ENCODE measurements at regions not wholly inside any gene's neighbourhood (a gene's known extent, or its start where the extent isn't known, plus 50 kb on each side); places are given as distances from the start of the nearest gene placed in this dataset.
"Not testable (repeated sequence)": the region's sequence is repeated elsewhere in the genome, so short reads cannot be mapped to it uniquely, and the experiment has no call there.

GRCh38 chr5:99156688-99157087 is 227.9 kb upstream of the CHD1 start:
- no peak for TF ChIP-seq CTCF (IDR thresholded peaks at IDR 0.05; ENCODE audit: unreplicated experiment)
- BruUV-seq (replicated peaks): no TSS peak
- H3K4me3 Mint-ChIP-seq (ENCODE audit: low read depth, unreplicated experiment): no peak overlapping the region
- no peaks in the 10 kb centered on the region for H3K9me3 Mint-ChIP-seq (ENCODE audit: low read depth, unreplicated experiment)
- H3K4me1 Mint-ChIP-seq (ENCODE audit: low read depth, unreplicated experiment): peaks cover 15% of the 10 kb centered on the region
- DNase-seq: no peak
- H3K27me3 Mint-ChIP-seq (ENCODE audit: unreplicated experiment): no peaks in the 10 kb centered on the region
- no peak overlapping the region for H3K27ac Mint-ChIP-seq (ENCODE audit: unreplicated experiment)
- H3K36me3 Mint-ChIP-seq (ENCODE audit: insufficient read depth, unreplicated experiment): no peaks in the 10 kb centered on the region
- CTCF ChIA-PET: no interaction called here
- intact Hi-C loops (cut with micrococcal nuclease; ENCODE audit: unreplicated experiment): no loop called here

GRCh38 chr5:99143283-99143795 is 214.5 kb upstream of the CHD1 start:
- H3K4me3 Mint-ChIP-seq (ENCODE audit: low read depth, unreplicated experiment); H3K27me3 Mint-ChIP-seq (ENCODE audit: unreplicated experiment); H3K9me3 Mint-ChIP-seq (ENCODE audit: low read depth, unreplicated experiment); BruUV-seq (replicated peaks); intact Hi-C loops (cut with micrococcal nuclease; ENCODE audit: unreplicated experiment); CTCF ChIA-PET; H3K36me3 Mint-ChIP-seq (ENCODE audit: insufficient read depth, unreplicated experiment); DNase-seq; H3K27ac Mint-ChIP-seq (ENCODE audit: unreplicated experiment); H3K4me1 Mint-ChIP-seq (ENCODE audit: low read depth, unreplicated experiment): not testable (repeated sequence)

- CTCF ChIA-PET: no interaction called here
- no peak for TF ChIP-seq CTCF (IDR thresholded peaks at IDR 0.05; ENCODE audit: unreplicated experiment)
- DNase-seq: no peak
- H3K4me3 Mint-ChIP-seq (ENCODE audit: low read depth, unreplicated experiment): no peak overlapping the region
- H3K27me3 Mint-ChIP-seq (ENCODE audit: unreplicated experiment): no peaks in the 10 kb centered on the region
- no peaks in the 10 kb centered on the region for H3K36me3 Mint-ChIP-seq (ENCODE audit: insufficient read depth, unreplicated experiment)
- BruUV-seq (replicated peaks): no TSS peak
- peaks cover 9% of the 10 kb centered on the region for H3K4me1 Mint-ChIP-seq (ENCODE audit: low read depth, unreplicated experiment)
- H3K9me3 Mint-ChIP-seq (ENCODE audit: low read depth, unreplicated experiment): no peaks in the 10 kb centered on the region
- intact Hi-C loops (cut with micrococcal nuclease; ENCODE audit: unreplicated experiment): no loop called here
- no peak overlapping the region for H3K27ac Mint-ChIP-seq (ENCODE audit: unreplicated experiment)
Measured at GRCh38 chr5:99141534-99142128, 212.8 kb upstream of the CHD1 start.

GRCh38 chr5:99138911-99139310 is 210.1 kb upstream of the CHD1 start:
- Mint-ChIP-seq H3K36me3 (ENCODE audit: insufficient read depth, unreplicated experiment) (no peaks in the 10 kb centered on the region), H3K27me3 (ENCODE audit: unreplicated experiment) (no peaks in the 10 kb centered on the region), H3K9me3 (ENCODE audit: low read depth, unreplicated experiment) (no peaks in the 10 kb centered on the region), H3K4me3 (ENCODE audit: low read depth, unreplicated experiment) (no peak overlapping the region), H3K4me1 (ENCODE audit: low read depth, unreplicated experiment) (peaks cover 9% of the 10 kb centered on the region), H3K27ac (ENCODE audit: unreplicated experiment) (no peak overlapping the region)
- DNase-seq: no peak
- BruUV-seq (replicated peaks): no TSS peak
- no peak for TF ChIP-seq CTCF (IDR thresholded peaks at IDR 0.05; ENCODE audit: unreplicated experiment)
- intact Hi-C loops (cut with micrococcal nuclease; ENCODE audit: unreplicated experiment): no loop called here
- CTCF ChIA-PET: no interaction called here

GRCh38 chr5:99133921-99134320 is 205.1 kb upstream of the CHD1 start:
- no peaks in the 10 kb centered on the region for H3K9me3 Mint-ChIP-seq (ENCODE audit: low read depth, unreplicated experiment)
- DNase-seq: no peak
- BruUV-seq (replicated peaks): no TSS peak
- no peak for TF ChIP-seq CTCF (IDR thresholded peaks at IDR 0.05; ENCODE audit: unreplicated experiment)
- H3K4me1 Mint-ChIP-seq (ENCODE audit: low read depth, unreplicated experiment): no peaks in the 10 kb centered on the region
- intact Hi-C loops (cut with micrococcal nuclease; ENCODE audit: unreplicated experiment): no loop called here
- no peak overlapping the region for H3K4me3 Mint-ChIP-seq (ENCODE audit: low read depth, unreplicated experiment)
- no peaks in the 10 kb centered on the region for H3K27me3 Mint-ChIP-seq (ENCODE audit: unreplicated experiment)
- H3K27ac Mint-ChIP-seq (ENCODE audit: unreplicated experiment): no peak overlapping the region
- no peaks in the 10 kb centered on the region for H3K36me3 Mint-ChIP-seq (ENCODE audit: insufficient read depth, unreplicated experiment)
- CTCF ChIA-PET: interaction anchor here (0.7 kb wide), 1 partner anchor 16 kb away, joined by 4 read pairs; no protein-coding TSS in a partner anchor
